ENCODE measurements at regions not wholly inside any gene's neighbourhood (a gene's known extent, or its start where the extent isn't known, plus 50 kb on each side); places are given as distances from the start of the nearest gene placed in this dataset.

GRCh38 chr9:13734601-13735000 lies 455.1 kb upstream of the MPDZ start:
- no peaks in the 10 kb centered on the region for H3F3A ChIP-seq (ENCODE audit: insufficient read depth)
- in situ Hi-C loops (cut with MboI) = no loop called here

GRCh38 chr9:13732290-13732689 lies 452.8 kb upstream of the MPDZ start:
- no peak overlapping the region for H3K27ac ChIP-seq
- H3K4me3 ChIP-seq = no peak overlapping the region
- TF ChIP-seq EZH2phosphoT487 (IDR thresholded peaks at IDR 0.05; ENCODE audit: insufficient read depth, low read depth) (no peak), EZH2 (IDR thresholded peaks at IDR 0.05; ENCODE audit: insufficient read depth, poor library complexity, severe bottlenecking) (no peak)
- H3K4me1 ChIP-seq (ENCODE audit: insufficient read depth) = no peaks in the 10 kb centered on the region
- H4K20me1 ChIP-seq (ENCODE audit: insufficient read depth) = no peaks in the 10 kb centered on the region
- no peaks in the 10 kb centered on the region for H3K9me3 ChIP-seq (ENCODE audit: low read depth)
- in situ Hi-C loops (cut with MboI) = no loop called here
- no peaks in the 10 kb centered on the region for H3F3A ChIP-seq (ENCODE audit: insufficient read depth)
- no peak for DNase-seq
- no peak overlapping the region for H2AFZ ChIP-seq
- H3K9me2 ChIP-seq (ENCODE audit: insufficient read depth) = no peaks in the 10 kb centered on the region
- peaks cover 18% of the 10 kb centered on the region for H3K27me3 ChIP-seq (replicated peaks; ENCODE audit: insufficient read depth)
- no peak overlapping the region for H3K9ac ChIP-seq
- no peak overlapping the region for H3K4me2 ChIP-seq (ENCODE audit: unreplicated experiment)
- no peaks in the 10 kb centered on the region for H3K79me2 ChIP-seq (ENCODE audit: insufficient read depth)
- no peaks in the 10 kb centered on the region for H3K36me3 ChIP-seq (ENCODE audit: low read depth)

More at GRCh38 chr9:13734601-13735000, 455.1 kb upstream of the MPDZ start:
- DNase-seq = no peak
- Histone ChIP-seq H3K27ac (no peak overlapping the region), H3K36me3 (ENCODE audit: low read depth) (no peaks in the 10 kb centered on the region), H3K9me2 (ENCODE audit: insufficient read depth) (no peaks in the 10 kb centered on the region), H3K27me3 (replicated peaks; ENCODE audit: insufficient read depth) (no peaks in the 10 kb centered on the region; the same call in 1 of the 2 replicates), H3K4me1 (ENCODE audit: insufficient read depth) (no peaks in the 10 kb centered on the region), H3K9ac (no peak overlapping the region), H3K79me2 (ENCODE audit: insufficient read depth) (no peaks in the 10 kb centered on the region), H2AFZ (no peak overlapping the region), H3K9me3 (ENCODE audit: low read depth) (no peaks in the 10 kb centered on the region), H3K4me3 (no peak overlapping the region), H4K20me1 (ENCODE audit: insufficient read depth) (no peaks in the 10 kb centered on the region), H3K4me2 (ENCODE audit: unreplicated experiment) (no peak overlapping the region)
- 31 to 45% methylated on average over 3 of the region's 3 CpGs for WGBS, 2 experiments (ENCODE audit: low coverage in 1 of 2, low lambda C conversion rate in 2 of 2, missing lambda C conversion rate in 2 of 2)
- no peak for TF ChIP-seq EZH2 (IDR thresholded peaks at IDR 0.05; ENCODE audit: insufficient read depth, poor library complexity, severe bottlenecking)
- no peak for TF ChIP-seq EZH2phosphoT487 (IDR thresholded peaks at IDR 0.05; ENCODE audit: insufficient read depth, low read depth)

GRCh38 chr9:13731637-13732036 lies 452.1 kb upstream of the MPDZ start:
- Histone ChIP-seq H3K36me3 (ENCODE audit: low read depth) (no peaks in the 10 kb centered on the region), H3K4me1 (ENCODE audit: insufficient read depth) (no peaks in the 10 kb centered on the region), H3K9me2 (ENCODE audit: insufficient read depth) (no peaks in the 10 kb centered on the region), H3K9ac (no peak overlapping the region), H2AFZ (no peak overlapping the region), H3K4me3 (no peak overlapping the region), H3K9me3 (ENCODE audit: low read depth) (no peaks in the 10 kb centered on the region), H3K27ac (no peak overlapping the region), H3K79me2 (ENCODE audit: insufficient read depth) (no peaks in the 10 kb centered on the region), H3F3A (ENCODE audit: insufficient read depth) (no peaks in the 10 kb centered on the region), H4K20me1 (ENCODE audit: insufficient read depth) (no peaks in the 10 kb centered on the region), H3K27me3 (replicated peaks; ENCODE audit: insufficient read depth) (peaks cover 20% of the 10 kb centered on the region), H3K4me2 (ENCODE audit: unreplicated experiment) (no peak overlapping the region)
- TF ChIP-seq EZH2phosphoT487 (IDR thresholded peaks at IDR 0.05; ENCODE audit: insufficient read depth, low read depth) = no peak
- no peak for DNase-seq
- in situ Hi-C loops (cut with MboI) = no loop called here
- WGBS, 2 experiments (ENCODE audit: low coverage in 1 of 2, low lambda C conversion rate in 2 of 2, missing lambda C conversion rate in 2 of 2) = 1 to 2% methylated on average over 2 of the region's 2 CpGs

GRCh38 chr9:13729955-13730354 lies 450.5 kb upstream of the MPDZ start:
- Histone ChIP-seq H3K79me2 (ENCODE audit: insufficient read depth) (no peaks in the 10 kb centered on the region), H3K4me2 (ENCODE audit: unreplicated experiment) (no peak overlapping the region), H4K20me1 (ENCODE audit: insufficient read depth) (no peaks in the 10 kb centered on the region), H3K27me3 (replicated peaks; ENCODE audit: insufficient read depth) (peaks cover 20% of the 10 kb centered on the region), H3K4me1 (ENCODE audit: insufficient read depth) (no peaks in the 10 kb centered on the region), H3F3A (ENCODE audit: insufficient read depth) (no peaks in the 10 kb centered on the region), H3K4me3 (no peak overlapping the region), H3K36me3 (ENCODE audit: low read depth) (no peaks in the 10 kb centered on the region), H3K27ac (no peak overlapping the region), H3K9me3 (ENCODE audit: low read depth) (no peaks in the 10 kb centered on the region), H3K9ac (no peak overlapping the region), H2AFZ (no peak overlapping the region), H3K9me2 (ENCODE audit: insufficient read depth) (no peaks in the 10 kb centered on the region)
- in situ Hi-C loops (cut with MboI) = no loop called here
- WGBS, 2 experiments (ENCODE audit: low coverage in 1 of 2, low lambda C conversion rate in 2 of 2, missing lambda C conversion rate in 2 of 2) = 70 to 79% methylated on average over 2 of the region's 2 CpGs
- no peak for TF ChIP-seq EZH2phosphoT487 (IDR thresholded peaks at IDR 0.05; ENCODE audit: insufficient read depth, low read depth)
- no peak for TF ChIP-seq EZH2 (IDR thresholded peaks at IDR 0.05; ENCODE audit: insufficient read depth, poor library complexity, severe bottlenecking)
- no peak for DNase-seq

All from GM23248 (cell line).